Lower leg skin (tissue), 4 donors: ENCODE measurements at regions not wholly inside any gene's neighbourhood (a gene's known extent, or its start where the extent isn't known, plus 50 kb on each side); places are given as distances from the start of the nearest gene placed in this dataset.

Source experiments
- DNase-seq, 2 donors: peaks; one replicate each; pipeline ENCODE4 v3.0.0-alpha.2; 2019; ENCODE audit warnings: low spot score in 2 of 2
- H3K4me3 ChIP-seq: fragments of 200-600 bp; sonication (generic); 2 replicates; pipeline ENCODE4 v1.5.1; 2017; ENCODE audit warnings: mild to moderate bottlenecking, low read depth; ENCODE audit not compliant: poor library complexity, severe bottlenecking
- POLR2A ChIP-seq, 2 donors: fragments of 450-650 bp; IDR thresholded peaks; one replicate each; pipeline ENCODE4 v1.6.1; 2016 to 2017; ENCODE audit warnings: antibody characterized with exemption in 2 of 2, mild to moderate bottlenecking in 1 of 2, moderate library complexity in 1 of 2
- WGBS, 2 donors: methylation state at CpG; one replicate each; pipeline ENCODE4 v1.1.5; 2018; 5-methylcytosine and 5-hydroxymethylcytosine counted together
- intact Hi-C: fragments of 100-400 bp; cut with DNase I; formaldehyde crosslinking; loops from one replicate; pipeline ENCODE4 v1.15.0; 2023; ENCODE audit warnings: low total_unique reads
- TF ChIP-seq, protein P1 (sequence below), 3 donors: fragments of 450-650 bp; IDR thresholded peaks; one replicate each; pipeline ENCODE4 v1.5.1; 2016; ENCODE audit warnings: antibody characterized with exemption in 3 of 3, mild to moderate bottlenecking in 3 of 3, moderate library complexity in 2 of 3

DNA sequence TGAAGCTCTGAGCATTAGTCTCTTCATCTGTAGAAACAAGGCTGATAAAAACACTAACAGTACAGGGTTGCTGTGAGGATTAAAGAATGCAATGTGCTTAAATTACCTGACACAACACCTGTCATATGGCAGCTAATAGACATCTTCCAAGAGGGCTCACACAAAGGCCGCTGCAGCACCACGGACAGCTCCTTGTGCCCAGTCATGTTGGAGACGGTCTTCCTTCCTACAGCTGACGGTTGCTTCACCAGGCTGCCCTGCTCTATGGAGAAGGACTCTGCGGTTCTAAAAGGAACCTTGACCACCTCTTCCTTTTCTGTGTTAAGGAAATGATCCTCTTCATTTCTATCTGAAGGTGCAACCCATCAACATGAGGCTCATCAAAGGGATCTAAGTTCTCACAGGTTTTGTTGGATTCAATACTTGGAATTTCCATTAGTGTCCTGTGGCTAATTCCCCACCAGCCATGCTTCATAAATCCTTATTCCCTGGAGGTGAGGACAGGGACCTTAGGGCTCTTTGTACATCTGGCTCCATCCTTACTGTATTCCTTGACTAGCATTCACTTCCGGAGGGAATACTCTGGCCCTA, 138.9 kb upstream of the CES5A start:
- TF ChIP-seq POLR2A (IDR thresholded peaks at IDR 0.05), result no peak
- TF ChIP-seq, protein P1, sequence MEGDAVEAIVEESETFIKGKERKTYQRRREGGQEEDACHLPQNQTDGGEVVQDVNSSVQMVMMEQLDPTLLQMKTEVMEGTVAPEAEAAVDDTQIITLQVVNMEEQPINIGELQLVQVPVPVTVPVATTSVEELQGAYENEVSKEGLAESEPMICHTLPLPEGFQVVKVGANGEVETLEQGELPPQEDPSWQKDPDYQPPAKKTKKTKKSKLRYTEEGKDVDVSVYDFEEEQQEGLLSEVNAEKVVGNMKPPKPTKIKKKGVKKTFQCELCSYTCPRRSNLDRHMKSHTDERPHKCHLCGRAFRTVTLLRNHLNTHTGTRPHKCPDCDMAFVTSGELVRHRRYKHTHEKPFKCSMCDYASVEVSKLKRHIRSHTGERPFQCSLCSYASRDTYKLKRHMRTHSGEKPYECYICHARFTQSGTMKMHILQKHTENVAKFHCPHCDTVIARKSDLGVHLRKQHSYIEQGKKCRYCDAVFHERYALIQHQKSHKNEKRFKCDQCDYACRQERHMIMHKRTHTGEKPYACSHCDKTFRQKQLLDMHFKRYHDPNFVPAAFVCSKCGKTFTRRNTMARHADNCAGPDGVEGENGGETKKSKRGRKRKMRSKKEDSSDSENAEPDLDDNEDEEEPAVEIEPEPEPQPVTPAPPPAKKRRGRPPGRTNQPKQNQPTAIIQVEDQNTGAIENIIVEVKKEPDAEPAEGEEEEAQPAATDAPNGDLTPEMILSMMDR (IDR thresholded peaks at IDR 0.05), result no peak
- no peak overlapping the region for H3K4me3 ChIP-seq
- 23 to 26% methylated on average over 6 of the region's 6 CpGs for WGBS, 2 donors
- no peak for DNase-seq
- intact Hi-C loops, result no loop called here

DNA sequence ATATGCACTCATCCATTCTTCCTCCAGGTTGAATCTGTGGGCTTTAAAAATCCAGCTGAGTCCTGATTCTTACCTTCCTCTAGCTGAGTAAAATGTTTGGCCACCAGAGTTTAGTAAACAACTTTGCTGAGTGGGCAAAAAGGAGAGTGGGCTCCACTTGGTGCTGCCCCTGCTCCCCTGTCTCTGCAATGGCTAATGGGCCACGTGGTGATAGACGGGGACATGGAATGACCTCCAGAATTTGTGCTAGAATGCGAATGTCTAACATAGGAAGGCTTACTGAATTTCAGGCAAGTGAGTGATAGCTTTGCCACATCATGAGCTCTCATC, 137.3 kb upstream of the CES5A start:
- no peak for DNase-seq
- no peak overlapping the region for H3K4me3 ChIP-seq
- 60 to 72% methylated on average over 3 of the region's 3 CpGs for WGBS, 2 donors
- no peak for TF ChIP-seq POLR2A (IDR thresholded peaks at IDR 0.05)
- TF ChIP-seq, protein P1 (IDR thresholded peaks at IDR 0.05), result no peak
- intact Hi-C loops, result no loop called here

DNA sequence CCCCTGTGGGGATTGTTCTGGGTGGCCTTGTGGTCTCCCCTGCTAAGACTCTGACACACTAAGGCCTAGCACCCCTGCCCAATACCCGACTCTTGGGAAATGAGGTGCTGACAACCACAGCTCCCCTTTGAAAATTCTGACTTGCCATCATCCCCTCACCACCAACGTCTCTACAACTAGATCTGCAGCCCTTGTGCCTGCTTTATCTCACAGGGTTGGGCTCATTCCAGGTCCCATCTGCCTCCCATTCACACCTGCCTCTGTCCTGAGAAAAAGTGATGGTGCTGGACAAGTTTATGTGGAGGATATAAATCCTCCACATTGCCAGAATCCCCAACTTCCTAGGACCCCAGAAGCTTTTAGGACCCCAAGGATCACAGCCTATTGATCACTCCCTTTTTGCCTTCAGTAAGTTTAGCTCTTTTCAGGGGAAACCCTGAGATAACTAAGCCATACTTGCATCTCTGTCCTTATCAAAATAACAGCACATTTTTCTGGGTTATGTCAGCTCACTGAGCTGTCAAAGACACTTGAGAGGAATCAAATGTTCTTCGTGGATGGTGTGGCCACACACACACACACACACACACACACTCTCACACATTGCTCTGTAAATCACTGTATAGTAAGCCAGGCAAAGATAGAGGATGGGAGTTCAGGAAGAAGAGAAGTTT, 136.8 kb upstream of the CES5A start:
- intact Hi-C loops, result no loop called here
- TF ChIP-seq, protein P1 (IDR thresholded peaks at IDR 0.05), result no peak
- no peak for TF ChIP-seq POLR2A (IDR thresholded peaks at IDR 0.05)
- no peak for DNase-seq
- WGBS, 2 donors, result 40 to 54% methylated on average over 3 of the region's 3 CpGs
- H3K4me3 ChIP-seq, result no peak overlapping the region

DNA sequence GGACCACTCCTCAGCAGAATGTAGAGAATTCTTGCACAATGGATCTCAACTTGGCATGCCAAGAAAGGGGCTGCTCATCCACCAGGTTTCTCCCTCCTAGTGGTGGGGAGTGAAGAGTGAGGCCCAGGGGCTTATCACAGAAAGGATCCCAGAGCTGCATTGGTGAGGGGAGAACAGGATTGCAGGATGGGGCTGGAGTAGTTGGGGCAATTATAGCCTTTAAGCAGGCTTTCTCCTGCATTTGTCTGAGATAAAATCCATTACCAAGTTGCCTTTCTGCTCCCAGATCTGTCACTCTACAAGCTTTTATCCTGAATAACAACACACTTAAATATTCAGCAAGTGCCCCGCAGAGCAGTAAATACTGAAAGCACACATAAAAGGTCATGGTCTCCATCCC, 130.8 kb upstream of the CES5A start:
- no peak for DNase-seq
- H3K4me3 ChIP-seq, result no peak overlapping the region
- WGBS, 2 donors, result 62 to 63% methylated on average over 1 of the region's 1 CpG
- TF ChIP-seq POLR2A (IDR thresholded peaks at IDR 0.05), result no peak
- TF ChIP-seq, protein P1 (IDR thresholded peaks at IDR 0.05), result no peak
- intact Hi-C loops, result no loop called here

DNA sequence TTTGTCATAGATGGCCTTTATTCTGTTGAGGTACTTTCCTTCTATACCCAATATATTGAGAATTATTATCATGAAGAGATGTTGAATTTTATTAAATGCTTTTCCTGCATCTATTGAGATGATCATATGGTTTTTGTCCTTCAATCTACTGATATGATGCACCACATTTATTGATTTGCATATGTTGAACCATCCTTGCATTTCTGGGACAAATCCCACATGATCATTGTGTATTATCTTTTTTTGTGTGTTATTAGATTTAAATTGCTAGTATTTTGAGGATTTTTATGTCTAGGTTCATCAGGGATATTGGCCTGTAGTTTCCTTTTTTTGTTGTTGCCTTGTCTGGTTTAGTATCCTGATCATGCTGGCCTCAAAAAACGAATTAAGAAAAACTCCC, 124.5 kb upstream of the CES5A start:
- intact Hi-C loops, result no loop called here
- TF ChIP-seq, protein P1 (IDR thresholded peaks at IDR 0.05), result no peak
- TF ChIP-seq POLR2A (IDR thresholded peaks at IDR 0.05), result no peak
- WGBS, 2 donors, result 46 to 55% methylated on average over 1 of the region's 1 CpG
- no peak for DNase-seq
- H3K4me3 ChIP-seq, result no peak overlapping the region

DNA sequence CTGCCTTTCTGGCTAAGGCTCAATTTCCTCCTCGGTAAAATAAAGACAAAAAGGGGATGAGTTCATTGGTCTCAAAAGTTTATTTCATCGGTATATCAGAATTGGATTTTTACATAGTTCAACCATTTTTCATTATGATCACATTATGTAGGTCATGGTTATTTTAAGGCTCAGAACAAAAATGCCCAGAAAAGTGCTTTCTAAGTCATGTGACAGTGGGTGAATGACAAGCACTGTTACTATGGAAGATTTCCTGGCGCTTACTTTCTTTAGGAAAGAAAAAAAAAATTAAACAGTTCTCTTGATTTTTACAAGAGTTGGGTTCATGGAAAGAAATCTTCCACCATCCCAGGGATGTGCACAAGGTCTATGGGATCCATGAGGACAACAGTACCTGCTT, 117.9 kb upstream of the CES5A start:
- no peak for DNase-seq
- no peak for TF ChIP-seq POLR2A (IDR thresholded peaks at IDR 0.05)
- TF ChIP-seq, protein P1 (IDR thresholded peaks at IDR 0.05), result no peak
- H3K4me3 ChIP-seq, result no peak overlapping the region
- intact Hi-C loops, result no loop called here
- 88 to 89% methylated on average over 3 of the region's 3 CpGs for WGBS, 2 donors
